Stimulated activated naive B cell treated with anti-CD40 and anti-IgM and Interleukin-4, amounts not matched to agents 10 μg/mL and 1 μg/mL and 100 μg/mL, for 72 hours (primary cell): ENCODE measurements at regions not wholly inside any gene's neighbourhood (a gene's known extent, or its start where the extent isn't known, plus 50 kb on each side); places are given as distances from the start of the nearest gene placed in this dataset.
"Not testable (repeated sequence)": the region's sequence is repeated elsewhere in the genome, so short reads cannot be mapped to it uniquely, and the experiment has no call there.

Experiments used
- ATAC-seq, 2 donors: fragments of 150-1000 bp; cut with Tn5 transposase; replicated peaks; 2 replicates each; pipeline ENCODE4 v1.10.0; 2021; ENCODE audit warnings: moderate library complexity in 1 of 2
- DNase-seq: peaks from one replicate; pipeline ENCODE4 v3.0.0; 2021
- H3K27ac Mint-ChIP-seq: one replicate; pipeline ENCODE4 v1.8.0; 2022; ENCODE audit warnings: mild to moderate bottlenecking, mixed read lengths
- H3K27me3 Mint-ChIP-seq, 2 donors: one replicate each; pipeline ENCODE4 v1.8.0; 2022; ENCODE audit warnings: mixed read lengths in 2 of 2
- H3K36me3 Mint-ChIP-seq, 2 donors: one replicate each; pipeline ENCODE4 v1.8.0; 2022; ENCODE audit warnings: mixed read lengths in 2 of 2, mild to moderate bottlenecking in 1 of 2
- H3K4me1 Mint-ChIP-seq, 2 donors: one replicate each; pipeline ENCODE4 v1.8.0; 2022; ENCODE audit warnings: mixed read lengths in 2 of 2, mild to moderate bottlenecking in 1 of 2
- H3K4me3 Mint-ChIP-seq, 2 donors: one replicate each; pipeline ENCODE4 v1.8.0; 2022; ENCODE audit warnings: mild to moderate bottlenecking in 2 of 2, mixed read lengths in 2 of 2, moderate library complexity in 1 of 2
- H3K9me3 Mint-ChIP-seq, 2 donors: one replicate each; pipeline ENCODE4 v1.8.0; 2022; ENCODE audit warnings: mixed read lengths in 2 of 2, mild to moderate bottlenecking in 1 of 2

DNA sequence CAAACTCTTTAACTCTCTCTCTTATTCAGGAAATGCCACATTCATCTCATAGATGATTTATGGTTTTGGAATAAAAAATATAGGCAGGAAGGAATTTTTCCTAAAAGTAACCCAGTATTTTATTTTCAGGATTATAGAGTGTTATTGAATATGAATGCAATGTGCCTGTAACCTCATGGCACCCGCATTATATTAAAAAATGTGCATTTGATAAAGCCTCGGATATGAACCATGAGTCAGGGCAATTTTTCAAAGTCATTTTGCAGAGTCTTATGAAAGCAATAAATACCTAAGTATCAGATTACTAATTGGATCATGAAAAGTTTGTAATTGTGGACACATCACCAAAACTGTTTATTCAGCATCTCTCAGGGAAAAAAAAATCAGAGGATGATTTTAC is 573.8 kb downstream of the TSN start:
- H3K9me3 Mint-ChIP-seq = peaks cover 0 to 2% of the 10 kb centered on the region in 2 donors
- ATAC-seq (no peak), DNase-seq (no peak)
- no peak overlapping the region for H3K27ac Mint-ChIP-seq
- H3K4me3 Mint-ChIP-seq = no peak overlapping the region
- H3K27me3 Mint-ChIP-seq = no peaks in the 10 kb centered on the region
- no peaks in the 10 kb centered on the region for H3K4me1 Mint-ChIP-seq
- no peaks in the 10 kb centered on the region for H3K36me3 Mint-ChIP-seq

DNA sequence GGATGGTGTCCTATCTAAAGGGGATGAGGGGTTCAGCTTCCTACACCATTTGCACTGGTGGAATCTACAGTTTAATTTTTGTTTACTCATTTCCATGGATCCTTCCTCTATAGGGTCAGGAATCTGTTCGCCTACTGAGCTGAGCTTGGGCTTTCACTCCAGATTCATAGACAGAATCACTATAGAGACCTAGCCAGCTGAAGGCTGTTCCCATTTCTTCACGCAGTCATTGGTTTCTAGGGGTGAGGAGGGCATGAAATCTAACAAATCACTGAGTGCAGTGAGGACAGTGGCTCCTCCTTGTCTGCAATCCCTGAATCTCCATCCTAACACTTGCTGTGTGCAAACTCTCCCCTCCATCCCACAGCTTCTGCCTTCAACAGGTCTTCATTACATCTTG is 578.5 kb downstream of the TSN start:
- H3K36me3 Mint-ChIP-seq = no peaks in the 10 kb centered on the region
- no peaks in the 10 kb centered on the region for H3K4me1 Mint-ChIP-seq
- no peak overlapping the region for H3K27ac Mint-ChIP-seq
- peaks cover 0 to 2% of the 10 kb centered on the region in 2 donors for H3K9me3 Mint-ChIP-seq
- no peak overlapping the region for H3K4me3 Mint-ChIP-seq
- DNase-seq = no peak
- ATAC-seq = no peak
- H3K27me3 Mint-ChIP-seq = no peaks in the 10 kb centered on the region

DNA sequence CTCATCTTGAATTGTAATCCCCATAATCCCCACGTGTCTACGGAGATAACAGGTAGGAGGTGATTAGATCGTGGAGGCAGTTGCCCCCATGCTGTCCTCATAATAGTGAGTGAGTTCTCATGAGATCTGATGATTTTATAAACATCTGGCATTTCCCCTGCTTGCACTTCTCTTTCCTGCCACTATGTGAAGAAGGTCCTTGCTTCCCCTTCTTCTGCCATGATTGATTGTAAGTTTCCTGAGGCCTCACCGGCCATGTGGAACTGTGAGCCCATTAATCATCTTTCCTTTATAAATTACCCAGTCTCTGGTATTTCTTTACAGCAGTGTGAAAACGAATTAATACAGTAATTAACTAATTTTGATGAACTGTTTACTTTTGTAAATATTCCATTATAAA is 582.5 kb downstream of the TSN start:
- no peak for ATAC-seq
- Mint-ChIP-seq H3K4me3 (no peak overlapping the region), H3K9me3 (peaks cover 0 to 3% of the 10 kb centered on the region in 2 donors), H3K27ac (no peak overlapping the region), H3K27me3 (no peaks in the 10 kb centered on the region), H3K4me1 (no peaks in the 10 kb centered on the region), H3K36me3 (no peaks in the 10 kb centered on the region)
- no peak for DNase-seq

GRCh38 chr2:122340246-122340645 is 584.8 kb downstream of the TSN start:
- no peak overlapping the region for H3K4me3 Mint-ChIP-seq
- H3K27me3 Mint-ChIP-seq = no peaks in the 10 kb centered on the region
- no peaks in the 10 kb centered on the region for H3K36me3 Mint-ChIP-seq
- H3K27ac Mint-ChIP-seq = peak overlapping the region; percentile 43
- ATAC-seq (peak; percentile 78 to 82), DNase-seq (no peak)
- no peaks in the 10 kb centered on the region for H3K4me1 Mint-ChIP-seq
- H3K9me3 Mint-ChIP-seq = peaks cover 2 to 4% of the 10 kb centered on the region in 2 donors

GRCh38 chr2:122341007-122341406 is 585.6 kb downstream of the TSN start:
- Mint-ChIP-seq H3K4me3 (no peak overlapping the region), H3K9me3 (peaks cover 5 to 7% of the 10 kb centered on the region in 2 donors), H3K36me3 (no peaks in the 10 kb centered on the region), H3K27me3 (no peaks in the 10 kb centered on the region), H3K4me1 (no peaks in the 10 kb centered on the region), H3K27ac (no peak overlapping the region)
- ATAC-seq (no peak), DNase-seq (no peak)

DNA sequence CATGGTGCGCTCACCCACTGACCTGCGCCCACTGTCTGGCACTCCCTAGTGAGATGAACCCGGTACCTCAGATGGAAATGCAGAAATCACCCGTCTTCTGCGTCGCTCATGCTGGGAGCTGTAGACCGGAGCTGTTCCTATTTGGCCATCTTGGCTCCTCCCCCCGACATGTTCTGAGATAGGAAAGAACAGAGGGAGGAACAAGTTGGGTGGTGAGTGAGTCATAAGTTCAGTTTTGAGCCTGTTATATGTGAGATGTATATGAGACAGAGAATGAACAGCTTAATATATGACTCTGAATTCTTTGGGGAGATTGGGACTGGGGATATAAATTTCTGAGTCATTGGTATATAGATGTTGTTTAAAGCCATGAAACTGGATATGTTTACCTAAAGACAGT is 596.7 kb downstream of the TSN start:
- not testable (repeated sequence) for H3K9me3 Mint-ChIP-seq, H3K4me3 Mint-ChIP-seq, DNase-seq, H3K27me3 Mint-ChIP-seq, H3K36me3 Mint-ChIP-seq, H3K4me1 Mint-ChIP-seq, ATAC-seq, H3K27ac Mint-ChIP-seq

DNA sequence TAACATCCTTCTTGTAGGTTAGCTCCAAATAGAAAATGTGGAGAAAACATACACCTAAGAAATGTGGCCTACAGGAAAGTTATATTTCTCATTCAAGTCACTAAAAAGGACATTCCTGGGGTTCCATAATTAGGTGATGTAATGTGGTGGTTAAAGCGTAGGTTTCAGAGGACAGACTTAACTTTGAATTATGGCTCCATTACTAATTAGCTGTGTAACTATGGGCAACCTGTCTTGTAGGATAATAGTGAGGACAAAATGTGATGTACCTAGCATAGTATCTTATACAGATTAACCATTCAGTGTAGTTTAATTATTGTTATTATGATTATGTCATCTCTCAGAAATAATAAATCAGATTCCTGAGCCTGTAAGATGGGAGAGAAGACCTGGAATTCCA is 602.5 kb downstream of the TSN start:
- H3K27ac Mint-ChIP-seq = no peak overlapping the region
- DNase-seq (no peak), ATAC-seq (no peak)
- H3K4me1 Mint-ChIP-seq = no peaks in the 10 kb centered on the region
- H3K9me3 Mint-ChIP-seq = peaks cover 2 to 3% of the 10 kb centered on the region in 2 donors
- no peak overlapping the region for H3K4me3 Mint-ChIP-seq
- no peaks in the 10 kb centered on the region for H3K36me3 Mint-ChIP-seq
- no peaks in the 10 kb centered on the region for H3K27me3 Mint-ChIP-seq

GRCh38 chr2:122358729-122359128 is 603.3 kb downstream of the TSN start:
- Mint-ChIP-seq H3K9me3 (peaks cover 2 to 3% of the 10 kb centered on the region in 2 donors), H3K4me1 (no peaks in the 10 kb centered on the region), H3K27ac (no peak overlapping the region), H3K4me3 (no peak overlapping the region), H3K36me3 (no peaks in the 10 kb centered on the region), H3K27me3 (no peaks in the 10 kb centered on the region)
- ATAC-seq (no peak), DNase-seq (no peak)

DNA sequence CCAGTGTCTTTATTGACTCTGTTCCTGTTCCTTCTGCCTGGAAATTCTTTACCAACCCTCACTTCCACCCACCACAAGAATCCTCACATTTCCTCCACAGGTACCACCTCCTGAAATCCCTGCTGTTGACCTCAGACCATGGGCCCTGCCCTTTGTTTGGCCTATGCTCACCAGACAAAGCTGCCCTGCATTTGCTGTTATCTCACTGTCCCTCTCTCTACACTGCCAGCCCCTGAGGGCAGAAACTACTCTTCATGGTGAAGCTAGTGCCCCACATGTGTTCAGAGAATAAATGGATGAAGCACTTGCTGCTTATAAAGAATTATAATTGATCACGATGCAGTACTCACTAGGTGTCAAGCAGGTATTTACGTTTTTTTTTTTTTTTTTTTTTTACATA is 608.4 kb downstream of the TSN start:
- H3K9me3 Mint-ChIP-seq = no peaks in the 10 kb centered on the region
- DNase-seq = no peak
- H3K27me3 Mint-ChIP-seq = no peaks in the 10 kb centered on the region
- no peak overlapping the region for H3K4me3 Mint-ChIP-seq
- H3K27ac Mint-ChIP-seq = no peak overlapping the region
- H3K4me1 Mint-ChIP-seq = no peaks in the 10 kb centered on the region
- no peak for ATAC-seq
- no peaks in the 10 kb centered on the region for H3K36me3 Mint-ChIP-seq

GRCh38 chr2:122366427-122366826 is 611.0 kb downstream of the TSN start:
- H3K9me3 Mint-ChIP-seq = no peaks in the 10 kb centered on the region
- no peaks in the 10 kb centered on the region for H3K4me1 Mint-ChIP-seq
- ATAC-seq (no peak), DNase-seq (no peak)
- H3K27me3 Mint-ChIP-seq = no peaks in the 10 kb centered on the region
- no peak overlapping the region for H3K27ac Mint-ChIP-seq
- no peak overlapping the region for H3K4me3 Mint-ChIP-seq
- H3K36me3 Mint-ChIP-seq = no peaks in the 10 kb centered on the region

GRCh38 chr2:122366969-122367645 is 611.7 kb downstream of the TSN start:
- H3K36me3 Mint-ChIP-seq = no peaks in the 10 kb centered on the region
- ATAC-seq (no peak), DNase-seq (no peak)
- H3K27me3 Mint-ChIP-seq = no peaks in the 10 kb centered on the region
- no peak overlapping the region for H3K4me3 Mint-ChIP-seq
- H3K4me1 Mint-ChIP-seq = no peaks in the 10 kb centered on the region
- H3K27ac Mint-ChIP-seq = no peak overlapping the region
- H3K9me3 Mint-ChIP-seq = peaks cover 0 to under 1% of the 10 kb centered on the region in 2 donors

GRCh38 chr2:122367646-122368010 is 612.2 kb downstream of the TSN start:
- no peaks in the 10 kb centered on the region for H3K27me3 Mint-ChIP-seq
- H3K9me3 Mint-ChIP-seq = peaks cover 1 to 5% of the 10 kb centered on the region in 2 donors
- DNase-seq (no peak), ATAC-seq (no peak)
- H3K36me3 Mint-ChIP-seq = no peaks in the 10 kb centered on the region
- H3K4me3 Mint-ChIP-seq = no peak overlapping the region
- H3K27ac Mint-ChIP-seq = no peak overlapping the region
- H3K4me1 Mint-ChIP-seq = no peaks in the 10 kb centered on the region

DNA sequence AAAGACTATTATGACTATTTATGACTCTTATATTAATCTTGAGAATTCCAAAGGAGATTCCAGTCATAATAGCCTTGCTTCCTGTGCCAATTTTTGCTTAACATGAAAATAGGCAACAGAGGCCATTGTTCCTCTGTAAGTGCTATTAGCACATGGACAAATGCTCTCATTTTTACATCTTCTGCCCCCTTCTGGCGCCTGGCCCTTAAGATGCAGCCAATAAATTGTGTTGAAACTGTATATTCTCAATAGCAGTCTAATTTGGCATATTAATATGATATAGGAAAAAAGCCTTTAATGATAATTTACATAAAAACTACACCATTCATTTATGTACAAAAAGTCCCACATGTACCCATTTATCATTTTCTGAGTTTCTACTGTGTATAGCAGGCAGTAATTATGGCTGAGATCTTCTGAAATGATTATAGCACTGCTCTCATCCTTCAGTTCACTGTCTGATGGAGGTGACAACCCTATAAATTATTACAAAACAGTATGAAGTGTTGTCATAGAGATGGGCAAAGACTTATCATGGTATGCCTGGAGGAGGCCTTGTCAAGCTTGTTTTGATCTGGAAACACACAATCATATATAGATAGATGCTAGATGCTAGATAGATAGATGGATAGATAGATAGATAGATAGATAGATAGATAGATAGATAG is 613.3 kb downstream of the TSN start:
- H3K27ac Mint-ChIP-seq = no peak overlapping the region
- H3K27me3 Mint-ChIP-seq = no peaks in the 10 kb centered on the region
- DNase-seq (no peak), ATAC-seq (no peak)
- H3K36me3 Mint-ChIP-seq = no peaks in the 10 kb centered on the region
- H3K9me3 Mint-ChIP-seq = peaks cover 3 to 8% of the 10 kb centered on the region in 2 donors
- H3K4me1 Mint-ChIP-seq = no peaks in the 10 kb centered on the region
- H3K4me3 Mint-ChIP-seq = no peak overlapping the region

GRCh38 chr2:122378521-122378920 is 623.1 kb downstream of the TSN start:
- Mint-ChIP-seq H3K9me3 (peaks cover 0 to 9% of the 10 kb centered on the region in 2 donors), H3K4me3 (no peak overlapping the region), H3K27ac (no peak overlapping the region), H3K36me3 (no peaks in the 10 kb centered on the region), H3K27me3 (no peaks in the 10 kb centered on the region), H3K4me1 (no peaks in the 10 kb centered on the region)
- no peak for ATAC-seq
- no peak for DNase-seq

GRCh38 chr2:122384768-122385333 is 629.4 kb downstream of the TSN start:
- ATAC-seq (no peak), DNase-seq (no peak)
- no peaks in the 10 kb centered on the region for H3K4me1 Mint-ChIP-seq
- H3K36me3 Mint-ChIP-seq = no peaks in the 10 kb centered on the region
- H3K4me3 Mint-ChIP-seq = no peak overlapping the region
- no peak overlapping the region for H3K27ac Mint-ChIP-seq
- H3K9me3 Mint-ChIP-seq = peaks cover 6 to 18% of the 10 kb centered on the region in 2 donors
- no peaks in the 10 kb centered on the region for H3K27me3 Mint-ChIP-seq
